ENCODE measurements at regions not wholly inside any gene's neighbourhood (a gene's known extent, or its start where the extent isn't known, plus 50 kb on each side); places are given as distances from the start of the nearest gene placed in this dataset.

DNA sequence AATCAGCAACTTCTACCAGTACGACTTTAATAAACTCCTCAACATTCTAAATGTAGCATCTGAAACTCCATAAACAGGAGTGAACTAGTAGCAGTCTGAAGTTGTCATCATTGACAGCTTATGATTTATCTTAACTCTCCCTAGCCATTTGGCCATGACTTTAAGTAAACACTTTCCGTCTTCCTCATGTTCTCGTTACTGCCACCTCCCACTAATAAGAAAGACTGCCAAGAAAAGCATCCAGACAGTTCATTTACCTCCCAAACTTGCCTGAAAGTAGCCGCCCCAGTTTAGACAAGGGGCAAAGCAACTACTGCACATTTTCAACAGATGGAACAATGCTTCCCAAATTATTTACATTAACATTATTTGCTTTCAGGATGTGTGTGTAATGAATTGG is 287.5 kb downstream of the OSR1 start:
- TF ChIP-seq, protein P1, sequence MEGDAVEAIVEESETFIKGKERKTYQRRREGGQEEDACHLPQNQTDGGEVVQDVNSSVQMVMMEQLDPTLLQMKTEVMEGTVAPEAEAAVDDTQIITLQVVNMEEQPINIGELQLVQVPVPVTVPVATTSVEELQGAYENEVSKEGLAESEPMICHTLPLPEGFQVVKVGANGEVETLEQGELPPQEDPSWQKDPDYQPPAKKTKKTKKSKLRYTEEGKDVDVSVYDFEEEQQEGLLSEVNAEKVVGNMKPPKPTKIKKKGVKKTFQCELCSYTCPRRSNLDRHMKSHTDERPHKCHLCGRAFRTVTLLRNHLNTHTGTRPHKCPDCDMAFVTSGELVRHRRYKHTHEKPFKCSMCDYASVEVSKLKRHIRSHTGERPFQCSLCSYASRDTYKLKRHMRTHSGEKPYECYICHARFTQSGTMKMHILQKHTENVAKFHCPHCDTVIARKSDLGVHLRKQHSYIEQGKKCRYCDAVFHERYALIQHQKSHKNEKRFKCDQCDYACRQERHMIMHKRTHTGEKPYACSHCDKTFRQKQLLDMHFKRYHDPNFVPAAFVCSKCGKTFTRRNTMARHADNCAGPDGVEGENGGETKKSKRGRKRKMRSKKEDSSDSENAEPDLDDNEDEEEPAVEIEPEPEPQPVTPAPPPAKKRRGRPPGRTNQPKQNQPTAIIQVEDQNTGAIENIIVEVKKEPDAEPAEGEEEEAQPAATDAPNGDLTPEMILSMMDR (IDR thresholded peaks at IDR 0.05) = no peak
- TF ChIP-seq POLR2A (IDR thresholded peaks at IDR 0.05) = no peak

Measured in heart left ventricle (tissue), 13 donors.